Dendritic cell treated with granulocyte-macrophage colony-stimulating factor and Interleukin-4, amounts not matched to agents 40 ng/mL and 50 ng/mL, for 4 days (primary cell): ENCODE measurements at regions not wholly inside any gene's neighbourhood (a gene's known extent, or its start where the extent isn't known, plus 50 kb on each side); places are given as distances from the start of the nearest gene placed in this dataset.
"Not testable (repeated sequence)": the region's sequence is repeated elsewhere in the genome, so short reads cannot be mapped to it uniquely, and the experiment has no call there.

ENCODE experiments used
- H3K27ac Mint-ChIP-seq: one replicate; pipeline ENCODE4 v1.8.0; 2022; ENCODE audit warnings: mild to moderate bottlenecking, mixed read lengths
- H3K27me3 Mint-ChIP-seq: one replicate; pipeline ENCODE4 v1.8.0; 2022; ENCODE audit warnings: mild to moderate bottlenecking, mixed read lengths
- H3K36me3 Mint-ChIP-seq: one replicate; pipeline ENCODE4 v1.8.0; 2022; ENCODE audit warnings: low read depth, mixed read lengths
- H3K4me1 Mint-ChIP-seq: one replicate; pipeline ENCODE4 v1.8.0; 2022; ENCODE audit warnings: low read depth, mixed read lengths
- H3K4me3 Mint-ChIP-seq: one replicate; pipeline ENCODE4 v1.8.0; 2022; ENCODE audit warnings: mild to moderate bottlenecking, moderate library complexity, mixed read lengths
- H3K9me3 Mint-ChIP-seq: one replicate; pipeline ENCODE4 v1.8.0; 2022; ENCODE audit warnings: mixed read lengths
- intact Hi-C: fragments of 100-400 bp; cut with micrococcal nuclease; formaldehyde crosslinking; loops from one replicate; pipeline ENCODE4 v1.15.0; 2022

DNA sequence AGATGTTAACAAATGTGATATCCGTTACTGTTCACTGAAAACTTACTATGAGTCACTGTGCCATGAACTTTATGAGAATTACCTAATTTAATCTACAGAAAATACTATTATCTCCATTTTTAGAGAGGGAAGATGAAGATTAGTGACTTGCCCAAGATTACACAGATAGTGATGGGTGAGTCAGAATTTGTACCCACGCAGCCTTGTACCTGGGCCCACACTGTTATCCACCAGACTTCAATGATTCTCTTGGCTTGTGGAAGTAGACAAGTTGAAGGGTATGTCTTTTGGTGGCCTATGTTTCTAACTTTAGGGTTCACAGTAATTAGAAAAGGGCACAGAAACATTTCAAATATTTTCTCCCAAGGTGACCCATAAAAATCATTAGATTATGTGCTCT lies 472.5 kb upstream of the NR3C2 start:
- H3K36me3 Mint-ChIP-seq = no peaks in the 10 kb centered on the region
- peaks cover 33% of the 10 kb centered on the region for H3K9me3 Mint-ChIP-seq
- no peak overlapping the region for H3K4me3 Mint-ChIP-seq
- H3K4me1 Mint-ChIP-seq = no peaks in the 10 kb centered on the region
- intact Hi-C loops = no loop called here
- no peaks in the 10 kb centered on the region for H3K27me3 Mint-ChIP-seq
- no peak overlapping the region for H3K27ac Mint-ChIP-seq

DNA sequence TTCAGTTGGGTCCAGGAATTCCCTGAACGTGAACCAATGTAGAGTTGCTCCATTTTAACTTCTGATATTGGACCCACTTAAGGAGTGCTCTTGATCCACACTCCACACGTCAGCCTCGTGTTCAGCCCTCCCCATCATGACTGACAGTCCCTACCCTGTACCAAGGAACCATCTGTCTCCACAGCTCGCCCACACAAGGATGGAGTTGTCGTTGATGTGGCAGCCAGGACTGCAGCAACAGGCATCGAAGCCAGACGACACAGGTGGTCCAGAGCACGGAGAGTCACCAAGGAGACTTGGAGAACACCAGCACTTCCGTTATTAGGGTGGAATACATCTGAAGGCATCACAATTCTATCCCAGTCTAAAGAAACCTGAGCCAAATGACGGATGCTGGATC lies 472.1 kb upstream of the NR3C2 start:
- H3K4me1 Mint-ChIP-seq = no peaks in the 10 kb centered on the region
- no peak overlapping the region for H3K4me3 Mint-ChIP-seq
- intact Hi-C loops = no loop called here
- no peaks in the 10 kb centered on the region for H3K27me3 Mint-ChIP-seq
- peaks cover 33% of the 10 kb centered on the region for H3K9me3 Mint-ChIP-seq
- no peak overlapping the region for H3K27ac Mint-ChIP-seq
- H3K36me3 Mint-ChIP-seq = no peaks in the 10 kb centered on the region

DNA sequence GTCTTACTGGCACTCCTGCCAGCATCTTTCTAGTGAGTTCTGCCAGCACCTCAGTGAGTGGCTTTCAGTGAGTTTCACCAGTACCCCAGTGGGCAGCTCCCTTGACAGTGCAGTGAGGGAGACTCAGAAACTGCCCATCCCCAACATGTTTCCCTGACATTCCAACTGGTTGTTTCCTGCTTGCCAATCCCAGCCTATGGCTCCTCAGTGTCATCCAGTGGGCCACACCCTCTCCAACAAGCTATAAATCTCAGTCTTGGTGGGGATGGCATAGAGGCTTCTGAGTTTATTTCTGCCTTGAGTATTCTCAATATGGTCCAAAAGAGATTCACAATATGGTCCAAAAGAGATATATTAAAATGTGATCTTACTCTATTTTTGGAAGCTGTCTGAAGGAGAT lies 461.2 kb upstream of the NR3C2 start:
- H3K27ac Mint-ChIP-seq = no peak overlapping the region
- no peaks in the 10 kb centered on the region for H3K36me3 Mint-ChIP-seq
- intact Hi-C loops = no loop called here
- peaks cover 10% of the 10 kb centered on the region for H3K9me3 Mint-ChIP-seq
- no peaks in the 10 kb centered on the region for H3K4me1 Mint-ChIP-seq
- no peaks in the 10 kb centered on the region for H3K27me3 Mint-ChIP-seq
- H3K4me3 Mint-ChIP-seq = no peak overlapping the region

DNA sequence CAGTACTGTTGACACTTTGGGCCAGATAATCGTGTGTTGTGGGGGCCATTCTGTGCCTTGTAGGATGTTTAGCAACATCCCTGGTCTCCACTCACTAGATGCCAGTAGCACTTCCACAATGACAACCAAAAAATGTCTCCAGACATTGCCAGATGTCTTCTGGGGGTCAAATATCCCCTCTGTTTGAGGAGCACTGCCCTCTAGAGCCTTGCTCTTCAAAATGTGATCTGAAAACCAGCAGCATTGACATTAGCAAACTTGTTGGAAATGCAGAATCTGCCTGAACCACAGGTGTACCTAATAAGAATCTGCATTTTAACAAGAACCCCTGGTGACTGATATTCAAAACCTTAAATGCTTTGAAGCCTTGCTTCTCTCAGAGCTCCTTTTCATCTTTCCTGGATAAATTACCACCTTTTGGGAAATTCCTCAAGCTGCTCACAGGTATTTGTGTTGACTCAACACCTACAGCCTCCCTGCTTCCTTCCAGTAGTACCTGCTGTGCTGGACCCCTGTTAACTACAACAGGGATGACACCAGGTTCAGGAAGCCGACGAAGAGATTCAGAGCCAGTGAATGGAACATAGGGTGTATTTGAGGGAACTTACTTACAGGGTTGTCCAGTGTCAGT lies 459.0 kb upstream of the NR3C2 start:
- no peaks in the 10 kb centered on the region for H3K4me1 Mint-ChIP-seq
- H3K27ac Mint-ChIP-seq = no peak overlapping the region
- intact Hi-C loops = no loop called here
- H3K36me3 Mint-ChIP-seq = no peaks in the 10 kb centered on the region
- no peak overlapping the region for H3K4me3 Mint-ChIP-seq
- H3K9me3 Mint-ChIP-seq = peaks cover 25% of the 10 kb centered on the region
- no peaks in the 10 kb centered on the region for H3K27me3 Mint-ChIP-seq

DNA sequence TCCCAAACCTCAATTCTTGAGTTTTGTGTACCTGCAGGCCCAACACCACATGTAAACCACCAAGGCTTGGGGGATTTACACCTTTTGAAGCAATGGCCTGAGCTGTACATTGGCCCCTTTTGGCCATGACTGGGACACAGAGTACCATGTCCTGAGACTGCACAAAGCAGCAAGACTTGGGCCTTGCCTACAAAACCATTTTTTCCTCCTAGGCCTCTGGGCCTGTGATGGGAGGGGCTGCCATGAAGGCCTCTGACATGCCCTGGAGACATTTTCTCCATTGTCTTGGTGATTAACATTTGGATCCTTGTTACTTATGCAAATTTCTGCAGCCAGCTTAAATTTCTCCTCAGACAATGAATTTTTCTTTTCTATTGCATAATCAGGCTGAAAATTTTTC lies 455.9 kb upstream of the NR3C2 start:
- H3K4me1 Mint-ChIP-seq, H3K27ac Mint-ChIP-seq, intact Hi-C loops, H3K36me3 Mint-ChIP-seq, H3K4me3 Mint-ChIP-seq, H3K27me3 Mint-ChIP-seq: not testable (repeated sequence)
- peaks cover 44% of the 10 kb centered on the region for H3K9me3 Mint-ChIP-seq

GRCh38 chr4:148893095-148893494 lies 450.9 kb upstream of the NR3C2 start:
- Mint-ChIP-seq H3K9me3 (peaks cover 45% of the 10 kb centered on the region), H3K4me1 (no peaks in the 10 kb centered on the region), H3K27me3 (no peaks in the 10 kb centered on the region), H3K27ac (no peak overlapping the region), H3K36me3 (no peaks in the 10 kb centered on the region), H3K4me3 (no peak overlapping the region)
- intact Hi-C loops = no loop called here

- Mint-ChIP-seq H3K27ac (no peak overlapping the region), H3K4me3 (no peak overlapping the region), H3K9me3 (peaks cover 3% of the 10 kb centered on the region), H3K27me3 (no peaks in the 10 kb centered on the region), H3K4me1 (no peaks in the 10 kb centered on the region), H3K36me3 (no peaks in the 10 kb centered on the region)
- intact Hi-C loops = no loop called here
Measured at GRCh38 chr4:148883891-148884290, 441.7 kb upstream of the NR3C2 start.

DNA sequence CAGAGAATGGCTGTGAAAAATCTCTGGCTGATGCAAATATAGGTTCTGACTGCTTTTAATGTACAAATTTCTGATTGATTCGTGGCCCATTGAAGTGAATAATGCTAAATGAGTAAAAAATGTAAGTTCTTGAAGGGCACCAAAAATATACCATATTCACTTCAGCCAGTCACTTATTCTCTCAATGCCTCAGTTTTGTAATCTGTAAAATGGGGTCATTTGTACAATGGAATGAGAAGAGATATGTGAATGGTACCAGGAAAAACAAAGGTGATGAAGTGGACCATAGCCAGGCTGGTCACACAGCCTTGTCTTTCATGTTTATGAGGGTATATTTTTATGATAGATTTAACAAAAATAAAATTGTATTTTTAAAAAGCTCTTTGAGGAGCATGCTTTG lies 441.2 kb upstream of the NR3C2 start:
- intact Hi-C loops = no loop called here
- H3K4me1 Mint-ChIP-seq = no peaks in the 10 kb centered on the region
- no peak overlapping the region for H3K27ac Mint-ChIP-seq
- H3K4me3 Mint-ChIP-seq = no peak overlapping the region
- H3K27me3 Mint-ChIP-seq = no peaks in the 10 kb centered on the region
- H3K36me3 Mint-ChIP-seq = no peaks in the 10 kb centered on the region
- H3K9me3 Mint-ChIP-seq = no peaks in the 10 kb centered on the region

DNA sequence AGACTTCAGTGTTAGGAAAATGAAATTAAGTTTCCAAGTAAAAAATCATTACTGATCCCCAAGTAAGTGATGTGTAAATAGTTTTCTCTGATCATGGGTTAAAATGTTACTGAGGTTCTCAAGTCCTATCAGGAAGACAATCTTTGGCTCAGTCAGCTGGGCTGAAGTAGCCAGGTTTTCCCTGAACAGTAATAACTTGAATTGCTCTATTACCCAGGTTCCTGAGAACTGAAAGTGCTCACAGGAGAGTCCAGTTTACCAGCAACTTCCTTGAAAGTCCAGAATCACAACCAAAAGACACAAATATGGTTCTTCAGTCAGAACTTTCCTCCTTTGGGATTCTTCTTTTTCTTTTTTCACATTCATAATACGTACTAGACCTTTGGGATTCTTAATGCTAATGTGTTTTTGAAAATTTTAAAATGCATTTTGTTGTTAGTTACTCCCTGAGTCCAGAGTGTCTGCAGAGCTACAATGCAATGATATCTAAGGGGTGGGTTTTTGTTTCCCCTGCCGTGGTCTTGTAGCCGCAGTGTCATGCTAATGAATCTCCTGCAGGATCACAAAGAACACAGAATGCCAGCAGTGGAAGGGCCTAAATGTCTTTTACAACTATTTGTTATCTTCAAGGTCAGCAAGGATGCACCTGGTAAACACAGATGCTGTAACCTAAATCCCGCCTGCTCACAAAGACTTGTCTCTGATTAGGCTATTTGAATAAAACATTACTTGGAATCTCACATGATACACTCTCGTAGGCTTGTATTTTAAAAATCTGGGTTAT lies 439.8 kb upstream of the NR3C2 start:
- no peak overlapping the region for H3K4me3 Mint-ChIP-seq
- H3K36me3 Mint-ChIP-seq = no peaks in the 10 kb centered on the region
- intact Hi-C loops = no loop called here
- H3K27me3 Mint-ChIP-seq = no peaks in the 10 kb centered on the region
- no peaks in the 10 kb centered on the region for H3K4me1 Mint-ChIP-seq
- no peak overlapping the region for H3K27ac Mint-ChIP-seq
- no peaks in the 10 kb centered on the region for H3K9me3 Mint-ChIP-seq

DNA sequence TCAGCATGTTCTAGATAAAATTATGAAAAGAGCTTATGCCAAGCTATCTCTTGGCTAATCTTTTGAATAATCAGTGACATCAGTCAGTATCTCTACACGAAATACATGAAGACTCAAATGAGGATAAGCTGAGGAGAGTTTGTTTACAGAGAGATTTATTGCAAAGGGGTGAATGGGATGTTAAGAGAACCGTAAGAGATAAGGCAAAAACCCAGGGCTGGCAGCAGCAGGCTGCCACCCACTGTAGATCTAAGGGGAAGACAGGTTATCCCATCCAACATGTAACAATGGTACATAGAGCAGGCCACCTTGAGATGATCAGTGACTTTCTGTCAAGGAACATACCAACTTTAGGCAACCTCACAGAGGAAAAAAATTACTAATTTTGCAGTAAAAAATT lies 432.1 kb upstream of the NR3C2 start:
- no peaks in the 10 kb centered on the region for H3K36me3 Mint-ChIP-seq
- peaks cover 10% of the 10 kb centered on the region for H3K9me3 Mint-ChIP-seq
- no peak overlapping the region for H3K27ac Mint-ChIP-seq
- H3K4me3 Mint-ChIP-seq = no peak overlapping the region
- no peaks in the 10 kb centered on the region for H3K4me1 Mint-ChIP-seq
- H3K27me3 Mint-ChIP-seq = no peaks in the 10 kb centered on the region
- intact Hi-C loops = no loop called here

GRCh38 chr4:148868191-148868590 lies 426.0 kb upstream of the NR3C2 start:
- Mint-ChIP-seq H3K27me3 (no peaks in the 10 kb centered on the region), H3K36me3 (no peaks in the 10 kb centered on the region), H3K9me3 (peaks cover 20% of the 10 kb centered on the region), H3K4me1 (no peaks in the 10 kb centered on the region), H3K4me3 (no peak overlapping the region), H3K27ac (no peak overlapping the region)
- intact Hi-C loops = no loop called here

DNA sequence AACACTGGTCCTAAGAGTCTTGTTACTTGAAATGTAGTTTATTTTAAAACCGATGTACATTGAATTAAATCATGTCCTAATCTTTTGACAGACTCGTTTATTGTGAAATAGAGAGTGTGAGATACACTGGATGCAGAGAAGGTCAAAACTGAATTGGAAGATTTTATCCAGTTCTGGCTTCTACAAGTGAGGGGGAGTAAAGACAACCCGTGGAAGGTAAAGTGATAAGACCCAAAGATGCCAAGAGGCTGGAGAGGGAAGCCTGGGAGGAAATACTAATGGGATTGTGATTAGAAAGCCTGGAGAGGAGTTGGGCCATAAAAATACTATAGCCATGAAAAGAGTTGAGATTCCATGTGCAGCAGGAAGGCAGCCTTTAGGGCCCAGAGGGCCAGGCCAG lies 424.5 kb upstream of the NR3C2 start:
- H3K36me3 Mint-ChIP-seq = no peaks in the 10 kb centered on the region
- H3K27ac Mint-ChIP-seq = no peak overlapping the region
- H3K4me3 Mint-ChIP-seq = no peak overlapping the region
- H3K27me3 Mint-ChIP-seq = no peaks in the 10 kb centered on the region
- intact Hi-C loops = no loop called here
- no peaks in the 10 kb centered on the region for H3K4me1 Mint-ChIP-seq
- peaks cover 22% of the 10 kb centered on the region for H3K9me3 Mint-ChIP-seq

GRCh38 chr4:148857973-148858534 lies 415.8 kb upstream of the NR3C2 start:
- Mint-ChIP-seq H3K4me1 (no peaks in the 10 kb centered on the region), H3K27ac (no peak overlapping the region), H3K27me3 (no peaks in the 10 kb centered on the region), H3K36me3 (no peaks in the 10 kb centered on the region), H3K4me3 (no peak overlapping the region), H3K9me3 (peaks cover 10% of the 10 kb centered on the region)
- intact Hi-C loops = no loop called here

DNA sequence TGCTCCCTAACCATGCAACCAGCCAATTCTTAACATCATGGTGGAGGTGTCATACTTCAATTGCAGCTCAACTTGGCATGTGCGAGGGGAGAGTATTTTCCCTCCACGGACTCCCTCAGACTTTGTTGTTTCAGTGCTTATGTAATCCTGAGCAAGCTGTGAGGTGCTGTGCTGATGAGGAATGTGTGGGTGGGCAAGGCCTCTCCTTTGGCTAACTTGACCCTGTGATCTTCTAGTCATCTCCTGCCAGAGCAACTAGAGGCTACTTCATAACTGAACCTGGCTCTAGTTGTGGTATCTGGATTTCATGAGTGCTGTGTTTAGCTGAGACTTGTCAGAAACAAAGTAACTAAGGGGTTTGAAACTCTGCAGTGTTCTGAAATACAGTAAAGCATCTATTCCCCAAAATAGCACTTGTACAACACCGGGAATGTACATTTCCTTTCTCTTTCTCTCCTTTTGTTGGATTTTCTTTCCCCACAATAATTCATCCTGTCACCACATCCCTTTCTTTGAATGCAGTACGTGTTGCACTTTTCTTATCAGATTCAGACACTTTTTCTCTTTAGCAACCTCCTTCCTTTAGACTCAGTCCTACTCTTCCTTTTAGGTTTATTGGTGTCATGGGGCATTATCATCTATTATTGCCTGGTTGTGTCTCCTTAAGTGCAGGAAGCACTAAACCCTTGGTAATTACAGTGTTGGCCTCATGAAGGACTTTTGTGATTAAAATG lies 415.2 kb upstream of the NR3C2 start:
- intact Hi-C loops = no loop called here
- Mint-ChIP-seq H3K4me3 (no peak overlapping the region), H3K36me3 (no peaks in the 10 kb centered on the region), H3K27me3 (no peaks in the 10 kb centered on the region), H3K4me1 (no peaks in the 10 kb centered on the region), H3K27ac (no peak overlapping the region), H3K9me3 (peaks cover 9% of the 10 kb centered on the region)
